Gastrocnemius medialis (tissue), 4 donors: ENCODE measurements at regions not wholly inside any gene's neighbourhood (a gene's known extent, or its start where the extent isn't known, plus 50 kb on each side); places are given as distances from the start of the nearest gene placed in this dataset.

Source experiments
- ATAC-seq, 2 donors: fragments of 150-250 bp; one replicate each; pipeline ENCODE4 v1.9.1; 2016
- DNase-seq, 2 donors: peaks; one replicate each; pipeline ENCODE4 v3.0.0-alpha.2; 2019
- H3K27ac ChIP-seq, 4 donors: fragments of 200-600 bp; sonication (generic); 1 replicate in 1 of 4; 2 replicates in 3 of 4; pipeline ENCODE4 v1.5.1; 2016 to 2018; ENCODE audit warnings: mild to moderate bottlenecking in 2 of 4, moderate library complexity in 1 of 4
- H3K27me3 ChIP-seq, 3 donors: fragments of 200-600 bp; sonication (generic) in 2 of 3; 1 replicate in 1 of 3; 2 replicates in 2 of 3; pipeline versions ENCODE4 v1.5.1 to v1.6.0; 2016 to 2019; ENCODE audit warnings: mild to moderate bottlenecking in 1 of 3, moderate library complexity in 1 of 3
- H3K36me3 ChIP-seq, 2 donors: fragments of 200-600 bp; sonication (generic) in 1 of 2; one replicate each; pipeline ENCODE4 v1.5.1; 2017 to 2018
- H3K4me1 ChIP-seq, 2 donors: fragments of 200-600 bp; sonication (generic) in 1 of 2; one replicate each; pipeline ENCODE4 v1.5.1; 2016 to 2017; ENCODE audit warnings: mild to moderate bottlenecking in 2 of 2
- H3K4me3 ChIP-seq, 4 donors: fragments of 200-600 bp; sonication (generic) in 3 of 4; 1 replicate in 1 of 4; 2 replicates in 3 of 4; pipeline ENCODE4 v1.5.1; 2016 to 2019; ENCODE audit warnings: mild to moderate bottlenecking in 2 of 4
- H3K9me3 ChIP-seq, 3 donors: fragments of 200-600 bp; sonication (generic) in 2 of 3; 1 replicate in 1 of 3; 2 replicates in 2 of 3; pipeline ENCODE4 v1.5.1; 2016 to 2019
- POLR2A ChIP-seq, 2 donors: fragments of 450-650 bp; IDR thresholded peaks; one replicate each; pipeline ENCODE4 v1.6.1; 2017; ENCODE audit warnings: antibody characterized with exemption in 2 of 2, mild to moderate bottlenecking in 2 of 2, moderate library complexity in 2 of 2
- in situ Hi-C, 4 donors: fragments of 200-750 bp; cut with MboI; loops; one replicate each; pipeline versions ENCODE4 v1.15.0 to v1.8.0; 2017; ENCODE audit warnings: low sequenced_read_pairs in 4 of 4
- intact Hi-C: fragments of 100-400 bp; cut with DNase I; formaldehyde crosslinking; loops from one replicate; pipeline ENCODE4 v1.15.1; 2023; ENCODE audit warnings: low total_unique reads
- TF ChIP-seq, protein P1 (sequence below), 5 experiments: fragments of 450-650 bp in 3 of 5; fragments of 200-600 bp in 2 of 5; sonication (generic) in 2 of 5; IDR thresholded peaks in 4 of 5; conservative IDR thresholded peaks in 1 of 5; 1 replicate in 4 of 5; 2 replicates in 1 of 5; pipeline ENCODE4 v1.5.1; 2016 to 2019; ENCODE audit warnings: antibody characterized with exemption in 5 of 5, mild to moderate bottlenecking in 3 of 5, moderate library complexity in 3 of 5

DNA sequence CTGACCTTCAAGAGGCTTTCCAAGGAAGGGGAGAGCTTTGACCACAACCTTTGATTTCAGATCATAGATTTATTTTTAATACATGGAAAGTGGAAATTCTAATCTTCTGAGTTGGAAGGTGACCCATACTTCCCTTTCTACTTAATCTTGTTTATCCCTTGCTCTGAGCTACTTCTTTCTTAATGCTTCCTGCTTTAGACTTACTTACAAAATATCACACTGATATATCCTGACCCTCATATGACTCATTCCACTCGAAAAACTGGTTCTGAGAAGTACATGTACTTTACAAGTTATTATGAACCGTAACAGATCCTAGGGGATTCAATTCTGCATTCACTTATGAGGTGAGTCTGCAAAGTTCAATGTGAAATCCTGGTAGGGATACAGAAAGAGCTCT, 76.2 kb upstream of the IRS2 start:
- Histone ChIP-seq H3K27ac (no peak overlapping the region), H3K9me3 (no peaks in the 10 kb centered on the region), H3K4me3 (no peak overlapping the region), H3K27me3 (no peaks in the 10 kb centered on the region), H3K4me1 (peaks cover 10 to 13% of the 10 kb centered on the region in 2 donors), H3K36me3 (no peaks in the 10 kb centered on the region)
- in situ Hi-C loops (no loop called here), intact Hi-C loops (loop anchor here (10.0 kb wide), 1 partner anchor 142 kb away; no protein-coding TSS in a partner anchor)
- ATAC-seq (no peak), DNase-seq (no peak)
- TF ChIP-seq, protein P1, sequence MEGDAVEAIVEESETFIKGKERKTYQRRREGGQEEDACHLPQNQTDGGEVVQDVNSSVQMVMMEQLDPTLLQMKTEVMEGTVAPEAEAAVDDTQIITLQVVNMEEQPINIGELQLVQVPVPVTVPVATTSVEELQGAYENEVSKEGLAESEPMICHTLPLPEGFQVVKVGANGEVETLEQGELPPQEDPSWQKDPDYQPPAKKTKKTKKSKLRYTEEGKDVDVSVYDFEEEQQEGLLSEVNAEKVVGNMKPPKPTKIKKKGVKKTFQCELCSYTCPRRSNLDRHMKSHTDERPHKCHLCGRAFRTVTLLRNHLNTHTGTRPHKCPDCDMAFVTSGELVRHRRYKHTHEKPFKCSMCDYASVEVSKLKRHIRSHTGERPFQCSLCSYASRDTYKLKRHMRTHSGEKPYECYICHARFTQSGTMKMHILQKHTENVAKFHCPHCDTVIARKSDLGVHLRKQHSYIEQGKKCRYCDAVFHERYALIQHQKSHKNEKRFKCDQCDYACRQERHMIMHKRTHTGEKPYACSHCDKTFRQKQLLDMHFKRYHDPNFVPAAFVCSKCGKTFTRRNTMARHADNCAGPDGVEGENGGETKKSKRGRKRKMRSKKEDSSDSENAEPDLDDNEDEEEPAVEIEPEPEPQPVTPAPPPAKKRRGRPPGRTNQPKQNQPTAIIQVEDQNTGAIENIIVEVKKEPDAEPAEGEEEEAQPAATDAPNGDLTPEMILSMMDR (IDR thresholded peaks at IDR 0.05 in 4 of 5, conservative IDR thresholded peaks at IDR 0.05 in 1 of 5), result no peak
- no peak for TF ChIP-seq POLR2A (IDR thresholded peaks at IDR 0.05)

GRCh38 chr13:109859898-109860297, 73.5 kb upstream of the IRS2 start:
- in situ Hi-C loops, result no loop called here
- peak overlapping the region; percentile 45 to 83 (median 68) for H3K27ac ChIP-seq
- no peak for DNase-seq
- H3K36me3 ChIP-seq, result no peaks in the 10 kb centered on the region
- no peaks in the 10 kb centered on the region for H3K27me3 ChIP-seq
- TF ChIP-seq POLR2A (IDR thresholded peaks at IDR 0.05), result no peak
- TF ChIP-seq, protein P1 (IDR thresholded peaks at IDR 0.05 in 4 of 5, conservative IDR thresholded peaks at IDR 0.05 in 1 of 5), result no peak
- no peaks in the 10 kb centered on the region for H3K9me3 ChIP-seq
- intact Hi-C loops, result loop anchor here (1.0 to 10.0 kb wide), 3 partner anchors 58 to 247 kb away; no protein-coding TSS in a partner anchor
- H3K4me1 ChIP-seq, result peaks cover 10 to 13% of the 10 kb centered on the region in 2 donors
- ATAC-seq, result peak; percentile 38 to 49
- no peak overlapping the region for H3K4me3 ChIP-seq

DNA sequence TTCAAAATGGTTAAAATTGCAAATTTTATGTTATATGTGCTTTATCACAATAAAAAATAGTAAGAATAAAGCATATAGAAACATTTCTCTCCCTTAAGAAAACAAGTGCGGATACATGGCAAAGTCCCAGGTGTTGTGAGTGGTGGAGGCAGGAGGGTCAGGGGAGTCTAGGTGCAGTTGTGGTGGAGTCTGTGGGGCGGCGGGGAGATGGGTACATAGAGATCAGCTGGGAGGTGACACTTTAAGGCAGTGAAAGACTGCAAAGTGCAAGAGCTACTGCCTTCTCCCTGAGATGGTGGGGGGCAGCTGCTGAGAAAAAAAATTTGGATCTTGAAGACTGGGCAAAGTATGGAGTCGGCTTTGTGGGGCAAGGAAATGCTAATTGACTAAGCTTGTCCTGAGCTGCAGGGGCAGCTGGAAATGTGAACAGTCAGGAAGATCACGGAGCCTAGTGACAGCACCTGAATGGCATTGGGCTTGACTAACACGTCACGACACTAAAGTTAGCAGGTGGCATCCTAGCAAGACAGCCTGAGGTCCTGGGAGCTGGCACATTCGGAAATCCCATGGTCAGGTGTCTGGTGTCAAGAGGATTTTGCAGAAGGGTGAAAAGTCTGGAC, 72.9 kb upstream of the IRS2 start:
- H3K36me3 ChIP-seq, result no peaks in the 10 kb centered on the region
- no peaks in the 10 kb centered on the region for H3K27me3 ChIP-seq
- intact Hi-C loops (loop anchor here (1.0 to 5.0 kb wide), 2 partner anchors 59 to 248 kb away; no protein-coding TSS in a partner anchor), in situ Hi-C loops (no loop called here)
- ATAC-seq, result peak; percentile 98 to 99
- H3K4me3 ChIP-seq, result no peak overlapping the region
- peak in 1 of 2 donors; percentile 52 for TF ChIP-seq POLR2A (IDR thresholded peaks at IDR 0.05)
- TF ChIP-seq, protein P1 (IDR thresholded peaks at IDR 0.05 in 4 of 5, conservative IDR thresholded peaks at IDR 0.05 in 1 of 5), result no peak
- H3K4me1 ChIP-seq, result peaks cover 10 to 13% of the 10 kb centered on the region in 2 donors
- peak overlapping the region; percentile 56 to 83 (median 74) for H3K27ac ChIP-seq
- H3K9me3 ChIP-seq, result no peaks in the 10 kb centered on the region
- DNase-seq, result peak; percentile 84

- TF ChIP-seq, protein P1 (IDR thresholded peaks at IDR 0.05 in 4 of 5, conservative IDR thresholded peaks at IDR 0.05 in 1 of 5), result no peak
- no peak for TF ChIP-seq POLR2A (IDR thresholded peaks at IDR 0.05)
- no peak for ATAC-seq
- Histone ChIP-seq H3K4me3 (no peak overlapping the region), H3K36me3 (no peaks in the 10 kb centered on the region), H3K27ac (no peak overlapping the region), H3K9me3 (no peaks in the 10 kb centered on the region), H3K27me3 (no peaks in the 10 kb centered on the region), H3K4me1 (peaks cover 10 to 13% of the 10 kb centered on the region in 2 donors)
- intact Hi-C loops, result loop anchor here (5.0 kb wide), 1 partner anchor 249 kb away; no protein-coding TSS in a partner anchor
- in situ Hi-C loops, result no loop called here
- no peak for DNase-seq
Observed at GRCh38 chr13:109858319-109858718, 71.9 kb upstream of the IRS2 start.
